GM12891 (cell line): ENCODE measurements at regions not wholly inside any gene's neighbourhood (a gene's known extent, or its start where the extent isn't known, plus 50 kb on each side); places are given as distances from the start of the nearest gene placed in this dataset.

Experiments used
- POLR2AphosphoS5 ChIP-seq: IDR thresholded peaks from 2 replicates; pipeline ENCODE4 v1.6.1; 2011; ENCODE audit warnings: low read depth, low read length, control low read depth
- TAF1 ChIP-seq: IDR thresholded peaks from 2 replicates; pipeline ENCODE4 v1.6.1; 2011; ENCODE audit warnings: low read depth, low read length, control low read depth

GRCh38 chr11:82631722-82632630 is 101.7 kb downstream of the FAM181B start:
- TF ChIP-seq POLR2AphosphoS5 (no peak), TAF1 (no peak)
